Activated naive CD4-positive, alpha-beta T cell treated with anti-CD3 and anti-CD28 coated beads, Interleukin-2, amount 50 U/mL, for 24 hours (primary cell): ENCODE measurements at regions not wholly inside any gene's neighbourhood (a gene's known extent, or its start where the extent isn't known, plus 50 kb on each side); places are given as distances from the start of the nearest gene placed in this dataset.

ENCODE experiments used
- H3K27ac Mint-ChIP-seq: one replicate; pipeline ENCODE4 v1.8.0; 2021; ENCODE audit warnings: mild to moderate bottlenecking, mixed read lengths
- H3K27me3 Mint-ChIP-seq: one replicate; pipeline ENCODE4 v1.8.0; 2021; ENCODE audit warnings: mixed read lengths
- H3K36me3 Mint-ChIP-seq: one replicate; pipeline ENCODE4 v1.8.0; 2021; ENCODE audit warnings: mixed read lengths
- H3K4me1 Mint-ChIP-seq: one replicate; pipeline ENCODE4 v1.8.0; 2021; ENCODE audit warnings: mixed read lengths
- H3K4me3 Mint-ChIP-seq: one replicate; pipeline ENCODE4 v1.8.0; 2021; ENCODE audit warnings: mild to moderate bottlenecking, mixed read lengths
- H3K9me3 Mint-ChIP-seq: one replicate; pipeline ENCODE4 v1.8.0; 2021; ENCODE audit warnings: mixed read lengths

DNA sequence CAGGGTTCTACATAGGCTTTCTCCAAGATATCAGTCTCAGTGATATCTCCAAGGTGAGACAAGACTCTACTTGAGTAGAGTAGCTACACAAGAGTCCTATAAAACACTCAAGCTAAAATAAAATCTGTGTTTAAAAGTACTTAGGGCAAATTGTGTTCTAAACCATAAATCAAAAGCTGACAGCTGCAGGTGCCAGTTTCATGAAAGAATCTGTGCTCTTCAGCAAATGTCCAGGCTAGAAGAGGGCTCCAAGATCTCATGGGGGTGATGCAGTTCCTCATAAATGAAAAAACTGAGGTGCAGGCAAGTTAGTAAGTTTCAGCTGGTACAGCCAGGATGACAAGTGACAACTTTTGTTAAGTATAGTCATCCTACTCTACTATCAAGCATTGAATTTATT lies 142.8 kb upstream of the TNPO1 start:
- peaks cover 20% of the 10 kb centered on the region for H3K9me3 Mint-ChIP-seq
- H3K4me1 Mint-ChIP-seq, result no peaks in the 10 kb centered on the region
- no peaks in the 10 kb centered on the region for H3K36me3 Mint-ChIP-seq
- H3K27me3 Mint-ChIP-seq, result peaks cover 3% of the 10 kb centered on the region
- H3K4me3 Mint-ChIP-seq, result no peak overlapping the region
- H3K27ac Mint-ChIP-seq, result no peak overlapping the region

DNA sequence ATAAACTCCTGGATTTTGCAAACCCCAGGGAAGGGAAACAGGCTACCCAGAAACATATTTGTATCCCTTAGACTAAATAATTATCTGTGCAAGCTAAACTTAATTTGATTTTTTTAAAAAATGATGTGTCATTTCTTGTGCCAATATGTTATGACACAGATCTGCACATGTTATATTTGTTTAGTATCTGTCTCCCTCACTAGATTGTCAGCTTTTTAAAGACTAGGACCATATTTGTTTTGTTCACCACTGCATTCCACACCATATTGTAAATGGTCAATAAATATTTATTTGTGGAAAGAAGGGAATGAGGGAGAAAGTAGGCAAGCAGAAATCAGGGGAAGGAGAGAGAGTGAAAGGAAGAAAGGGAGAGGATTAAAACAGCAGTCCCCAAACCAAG lies 143.3 kb upstream of the TNPO1 start:
- Mint-ChIP-seq H3K4me3 (no peak overlapping the region), H3K27ac (no peak overlapping the region), H3K27me3 (peaks cover 6% of the 10 kb centered on the region), H3K4me1 (no peaks in the 10 kb centered on the region), H3K9me3 (peaks cover 17% of the 10 kb centered on the region), H3K36me3 (no peaks in the 10 kb centered on the region)

DNA sequence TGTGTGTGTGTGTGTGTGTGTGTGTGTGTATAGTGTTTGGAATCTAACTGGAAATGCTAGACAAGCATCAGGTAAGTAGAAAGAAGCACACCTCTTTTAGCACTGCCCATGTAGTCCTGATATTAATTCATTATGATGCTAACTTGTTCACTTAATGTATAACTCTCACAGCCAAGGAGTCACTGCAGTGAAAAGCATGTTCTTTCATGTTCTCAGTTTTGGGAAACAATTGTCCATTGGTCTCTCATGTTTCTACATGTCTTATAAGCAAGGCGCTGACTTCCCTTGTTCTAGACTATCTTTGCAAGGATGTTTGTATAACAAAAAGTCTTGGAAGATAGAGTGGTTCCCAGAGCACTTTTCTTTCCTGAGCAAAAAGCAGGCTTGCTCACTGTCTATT lies 148.8 kb upstream of the TNPO1 start:
- Mint-ChIP-seq H3K4me1 (no peaks in the 10 kb centered on the region), H3K36me3 (no peaks in the 10 kb centered on the region)

DNA sequence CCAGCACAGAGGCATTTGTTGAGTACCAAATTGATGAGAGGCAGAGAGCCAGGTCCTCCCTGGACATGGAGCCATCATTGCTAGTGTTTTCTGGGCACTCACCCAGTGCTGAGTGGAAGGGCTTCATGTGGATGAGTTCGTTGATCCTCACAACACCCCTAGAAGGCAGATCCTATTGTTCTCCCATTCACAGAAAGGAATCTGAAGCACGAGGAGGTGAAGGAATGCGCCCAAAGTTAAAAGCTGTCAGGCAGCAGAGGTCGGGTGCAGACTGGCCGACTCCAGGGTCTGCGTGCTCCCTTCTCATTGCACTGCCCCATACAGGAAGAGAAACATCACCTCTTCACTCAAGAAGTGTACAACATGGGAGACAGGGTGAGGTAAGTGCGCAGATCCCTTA lies 153.5 kb upstream of the TNPO1 start:
- Mint-ChIP-seq H3K4me1 (no peaks in the 10 kb centered on the region), H3K36me3 (no peaks in the 10 kb centered on the region), H3K27ac (no peak overlapping the region), H3K9me3 (no peaks in the 10 kb centered on the region), H3K4me3 (no peak overlapping the region), H3K27me3 (peaks cover 4% of the 10 kb centered on the region)

More for the DNA sequence above, 148.8 kb upstream of the TNPO1 start:
- H3K4me3 Mint-ChIP-seq, result no peak overlapping the region
- no peaks in the 10 kb centered on the region for H3K9me3 Mint-ChIP-seq
- H3K27me3 Mint-ChIP-seq, result peaks cover 2% of the 10 kb centered on the region
- no peak overlapping the region for H3K27ac Mint-ChIP-seq

DNA sequence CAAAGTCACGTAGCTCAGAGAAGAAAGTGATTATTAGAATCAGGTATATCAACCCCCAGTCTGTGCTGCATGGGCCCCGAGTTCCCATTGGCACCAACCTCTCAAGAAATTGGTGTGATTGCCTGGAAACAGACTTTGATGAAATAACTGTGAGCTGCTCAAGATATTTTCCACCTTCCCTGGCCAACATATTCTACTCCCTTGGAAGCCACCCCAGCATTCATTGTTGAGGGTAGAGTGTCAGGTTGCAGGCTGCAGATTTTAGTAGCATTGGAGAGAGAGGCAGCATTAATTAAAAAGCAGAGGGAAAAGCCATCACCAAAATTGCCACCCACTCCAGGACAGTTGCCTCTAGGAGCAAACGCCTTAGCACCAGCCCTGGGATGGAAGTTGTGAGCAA lies 154.2 kb upstream of the TNPO1 start:
- H3K27ac Mint-ChIP-seq, result no peak overlapping the region
- no peaks in the 10 kb centered on the region for H3K36me3 Mint-ChIP-seq
- no peak overlapping the region for H3K4me3 Mint-ChIP-seq
- H3K4me1 Mint-ChIP-seq, result no peaks in the 10 kb centered on the region
- H3K27me3 Mint-ChIP-seq, result peaks cover 4% of the 10 kb centered on the region
- no peaks in the 10 kb centered on the region for H3K9me3 Mint-ChIP-seq

DNA sequence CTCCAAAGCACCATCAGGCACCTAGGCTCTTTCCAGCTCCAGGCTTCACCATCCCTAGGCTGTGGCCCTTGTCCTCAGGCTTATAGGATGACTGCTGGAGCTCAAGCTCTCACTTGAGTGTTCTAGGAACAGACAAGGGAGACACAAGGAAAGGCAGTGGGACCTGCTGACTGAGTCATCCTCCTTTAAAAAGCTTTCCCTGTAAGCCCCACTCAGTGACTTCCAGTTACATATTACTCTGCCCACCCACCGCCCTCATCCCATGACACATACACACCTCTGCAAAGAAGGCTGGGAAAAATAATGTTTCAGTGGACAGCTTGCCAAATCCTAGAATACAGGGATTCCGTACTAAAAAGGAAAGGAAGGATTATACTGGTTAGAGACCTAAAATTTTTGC lies 154.2 kb upstream of the ZNF366 start:
- Mint-ChIP-seq H3K9me3 (no peaks in the 10 kb centered on the region), H3K36me3 (no peaks in the 10 kb centered on the region), H3K27me3 (peaks cover 4% of the 10 kb centered on the region), H3K27ac (no peak overlapping the region), H3K4me1 (no peaks in the 10 kb centered on the region), H3K4me3 (no peak overlapping the region)

DNA sequence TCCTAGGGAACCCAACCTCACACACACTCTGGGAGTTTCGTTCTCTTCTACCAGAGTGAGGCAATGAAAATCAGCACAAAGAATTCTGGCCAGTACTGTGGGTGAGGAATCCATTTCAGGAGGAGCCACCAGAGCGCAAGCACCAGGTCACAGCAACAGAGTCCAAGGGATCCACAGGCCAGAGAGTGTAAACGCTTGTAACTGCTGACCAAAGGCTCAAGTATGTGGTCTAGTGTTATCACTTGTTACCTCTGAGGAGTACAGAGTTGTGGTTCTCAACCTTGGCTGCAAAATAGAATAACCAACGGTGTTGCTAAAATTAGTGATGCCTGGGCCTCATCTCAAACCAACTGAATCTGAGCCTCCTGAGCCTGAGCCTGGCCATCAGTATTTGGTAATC lies 152.5 kb upstream of the ZNF366 start:
- no peaks in the 10 kb centered on the region for H3K4me1 Mint-ChIP-seq
- no peak overlapping the region for H3K27ac Mint-ChIP-seq
- no peaks in the 10 kb centered on the region for H3K9me3 Mint-ChIP-seq
- H3K27me3 Mint-ChIP-seq, result peaks cover 4% of the 10 kb centered on the region
- no peaks in the 10 kb centered on the region for H3K36me3 Mint-ChIP-seq
- H3K4me3 Mint-ChIP-seq, result no peak overlapping the region

DNA sequence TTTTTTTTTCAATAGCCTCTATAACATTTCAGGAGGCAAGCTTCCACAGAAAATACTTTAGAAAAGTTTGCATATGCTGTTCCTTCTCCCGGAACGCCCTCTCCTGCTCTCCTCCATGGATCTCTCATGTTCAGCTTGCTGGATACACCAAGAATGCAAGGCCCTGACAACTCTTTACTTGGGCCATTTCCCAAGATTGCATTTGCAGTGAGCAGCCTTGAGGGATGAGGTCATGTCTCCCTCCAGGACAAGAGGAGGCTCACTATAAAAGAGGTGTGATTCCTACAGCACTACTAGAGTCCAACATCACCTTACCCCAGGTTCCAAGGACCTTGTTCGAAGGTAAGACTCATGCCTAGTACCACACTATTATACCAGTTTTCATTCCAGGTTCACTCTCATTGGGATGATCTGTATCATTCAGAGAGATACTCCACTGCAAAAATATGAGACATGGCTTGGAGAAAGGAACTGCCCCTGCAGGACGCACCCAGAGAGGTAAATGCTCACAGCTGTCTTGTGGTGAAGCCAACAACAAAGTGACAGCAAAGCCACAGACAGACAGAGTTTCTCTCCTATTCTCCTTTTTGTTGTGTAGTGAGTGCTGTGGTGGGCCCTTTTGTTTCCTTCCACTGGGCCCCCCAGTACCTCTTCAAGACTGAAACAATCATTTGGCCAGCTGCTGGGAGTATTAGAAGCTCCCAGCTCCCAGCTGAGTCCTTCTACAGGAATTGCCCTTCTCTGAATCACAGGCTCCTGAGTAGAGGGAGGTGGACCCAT lies 151.7 kb upstream of the ZNF366 start:
- no peak overlapping the region for H3K4me3 Mint-ChIP-seq
- H3K4me1 Mint-ChIP-seq, result no peaks in the 10 kb centered on the region
- peaks cover 4% of the 10 kb centered on the region for H3K27me3 Mint-ChIP-seq
- H3K27ac Mint-ChIP-seq, result no peak overlapping the region
- H3K36me3 Mint-ChIP-seq, result no peaks in the 10 kb centered on the region
- no peaks in the 10 kb centered on the region for H3K9me3 Mint-ChIP-seq

DNA sequence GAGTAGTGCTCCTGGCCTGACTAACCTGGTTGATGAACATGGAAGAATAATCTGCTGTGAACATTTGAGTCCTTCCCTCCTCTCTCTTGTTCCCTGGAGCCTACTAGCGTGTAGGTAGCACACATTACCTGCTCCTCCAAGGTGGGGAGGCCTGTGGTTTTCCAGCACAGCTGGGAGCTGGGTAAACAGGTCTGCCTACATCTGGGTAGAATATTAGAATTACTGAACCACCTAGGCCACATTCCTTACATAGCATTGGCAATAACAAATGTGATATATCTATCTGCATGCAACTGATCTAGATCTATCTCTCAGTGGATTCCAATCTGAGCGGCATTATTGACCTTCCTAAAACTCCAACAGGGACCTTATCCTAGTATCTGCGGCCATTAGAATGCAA lies 151.0 kb upstream of the ZNF366 start:
- H3K4me1 Mint-ChIP-seq, result no peaks in the 10 kb centered on the region
- peaks cover 4% of the 10 kb centered on the region for H3K27me3 Mint-ChIP-seq
- no peaks in the 10 kb centered on the region for H3K36me3 Mint-ChIP-seq
- H3K27ac Mint-ChIP-seq, result no peak overlapping the region
- H3K4me3 Mint-ChIP-seq, result no peak overlapping the region
- no peaks in the 10 kb centered on the region for H3K9me3 Mint-ChIP-seq

DNA sequence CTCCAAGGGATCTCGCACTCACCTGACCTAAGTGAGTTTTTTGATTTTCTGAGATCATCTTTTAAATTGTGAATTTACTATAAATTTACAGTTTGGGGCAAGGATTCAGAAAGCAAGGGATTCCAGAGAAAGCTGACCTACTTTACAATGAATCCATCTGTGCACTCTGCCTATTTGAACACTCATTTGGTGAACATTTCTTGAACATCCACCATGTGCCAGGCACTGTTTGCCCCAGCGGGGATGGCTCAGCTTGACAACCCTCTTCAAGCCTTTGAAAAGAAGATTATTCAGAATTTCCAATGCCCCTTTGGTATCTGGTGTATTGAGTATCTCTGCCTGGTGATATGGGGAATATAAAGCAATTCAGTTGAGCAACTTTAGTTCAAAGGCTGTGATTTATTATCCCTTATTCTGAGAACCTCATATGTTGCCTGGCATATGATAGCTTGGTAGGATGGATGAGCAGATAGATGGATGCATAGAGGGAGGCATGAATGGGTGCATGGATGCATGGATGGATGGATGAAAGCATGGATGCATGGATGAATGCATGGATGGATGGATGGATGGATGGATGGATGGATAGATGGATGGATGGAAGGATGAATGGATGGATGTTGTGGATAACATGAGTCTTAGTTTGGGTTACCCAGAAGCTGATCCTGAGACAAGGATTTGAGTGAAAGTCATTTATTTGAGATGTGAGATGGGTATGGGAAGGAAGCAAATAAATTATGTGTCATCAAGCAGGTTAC lies 149.7 kb upstream of the ZNF366 start:
- no peaks in the 10 kb centered on the region for H3K9me3 Mint-ChIP-seq
- peaks cover 4% of the 10 kb centered on the region for H3K27me3 Mint-ChIP-seq
- H3K4me3 Mint-ChIP-seq, result no peak overlapping the region
- no peak overlapping the region for H3K27ac Mint-ChIP-seq
- no peaks in the 10 kb centered on the region for H3K4me1 Mint-ChIP-seq
- H3K36me3 Mint-ChIP-seq, result no peaks in the 10 kb centered on the region

DNA sequence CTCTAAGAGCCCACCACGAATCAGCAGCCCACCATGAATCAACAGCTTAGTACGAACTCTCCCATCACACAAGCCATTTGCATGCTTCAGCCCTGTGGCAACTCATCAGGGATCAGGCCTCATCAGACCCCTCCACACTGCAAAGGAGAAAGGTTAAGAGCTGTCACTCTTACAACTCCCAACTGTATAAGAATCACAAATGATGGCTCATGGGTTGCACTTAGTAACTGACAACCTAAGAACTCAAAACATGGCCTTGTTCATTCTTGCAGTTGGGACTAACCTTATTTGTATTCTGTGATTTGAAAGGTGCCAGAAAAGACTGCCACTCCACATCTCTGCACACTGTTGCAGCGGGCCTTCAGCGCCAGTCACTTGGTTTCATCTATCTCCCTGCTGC lies 149.1 kb upstream of the ZNF366 start:
- H3K36me3 Mint-ChIP-seq, result no peaks in the 10 kb centered on the region
- H3K4me1 Mint-ChIP-seq, result no peaks in the 10 kb centered on the region
- no peaks in the 10 kb centered on the region for H3K9me3 Mint-ChIP-seq
- no peak overlapping the region for H3K4me3 Mint-ChIP-seq
- no peak overlapping the region for H3K27ac Mint-ChIP-seq
- H3K27me3 Mint-ChIP-seq, result peaks cover 2% of the 10 kb centered on the region

DNA sequence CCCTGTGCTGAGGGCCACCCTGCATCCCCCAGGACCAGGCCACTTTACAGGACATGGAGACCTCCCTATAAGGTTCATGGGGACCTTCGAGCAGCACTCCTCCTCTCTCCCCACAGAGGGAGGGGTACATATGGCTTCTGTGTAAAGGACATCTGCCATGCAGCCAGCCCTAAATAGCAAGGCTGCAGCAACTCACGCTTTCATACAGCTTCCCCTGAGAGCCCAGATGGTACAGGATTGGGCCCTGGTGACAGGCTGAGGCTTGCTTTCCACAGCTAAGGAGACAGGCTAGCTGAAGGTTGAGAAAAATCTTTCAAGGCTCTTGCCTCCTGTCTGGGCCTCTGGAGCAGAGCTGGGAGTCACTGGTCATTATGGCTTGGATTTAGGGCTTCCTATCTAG lies 147.0 kb upstream of the ZNF366 start:
- H3K4me3 Mint-ChIP-seq, result no peak overlapping the region
- H3K27me3 Mint-ChIP-seq, result peaks cover 2% of the 10 kb centered on the region
- H3K4me1 Mint-ChIP-seq, result no peaks in the 10 kb centered on the region
- no peaks in the 10 kb centered on the region for H3K36me3 Mint-ChIP-seq
- no peak overlapping the region for H3K27ac Mint-ChIP-seq
- H3K9me3 Mint-ChIP-seq, result no peaks in the 10 kb centered on the region

DNA sequence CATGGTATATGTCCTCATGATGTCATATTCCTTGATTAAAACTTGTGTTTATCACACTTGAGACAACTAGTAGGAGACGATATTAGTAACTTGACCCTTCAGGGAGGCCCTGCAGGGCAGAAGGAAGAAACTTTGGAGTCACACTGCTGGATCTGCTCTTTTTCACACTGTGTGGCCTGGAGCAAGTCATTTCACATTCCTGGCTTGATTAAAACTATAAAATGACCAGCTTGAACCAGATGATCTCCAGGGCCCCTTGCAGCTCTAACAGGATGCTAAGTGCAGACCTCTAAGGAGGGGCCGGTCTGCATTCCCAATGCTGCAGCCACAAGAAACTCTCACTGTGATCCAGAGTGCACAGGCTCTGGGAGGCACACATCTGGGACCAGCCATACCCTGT lies 146.4 kb upstream of the ZNF366 start:
- Mint-ChIP-seq H3K27me3 (no peaks in the 10 kb centered on the region), H3K27ac (no peak overlapping the region), H3K4me3 (no peak overlapping the region), H3K4me1 (no peaks in the 10 kb centered on the region), H3K36me3 (no peaks in the 10 kb centered on the region), H3K9me3 (no peaks in the 10 kb centered on the region)

DNA sequence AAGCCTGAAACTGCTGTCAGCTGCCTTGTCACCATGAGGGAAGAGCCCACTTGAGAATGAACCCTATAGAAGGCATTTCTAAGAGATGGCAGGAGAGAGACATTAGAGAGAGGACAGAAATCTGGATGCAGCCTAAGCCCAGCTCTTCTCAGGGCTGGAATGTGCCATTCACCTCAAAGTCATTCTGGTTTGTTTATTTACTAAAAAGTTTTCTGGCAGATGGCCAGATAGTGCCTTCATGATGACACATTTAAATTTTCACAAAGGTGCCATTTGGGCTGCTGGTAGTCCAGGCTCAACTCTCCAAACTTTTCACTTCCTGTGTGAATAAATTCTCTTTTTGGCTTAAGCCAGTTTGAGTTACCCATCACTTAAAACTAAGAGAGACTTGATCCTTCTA lies 144.6 kb upstream of the ZNF366 start:
- Mint-ChIP-seq H3K9me3 (no peaks in the 10 kb centered on the region), H3K27me3 (no peaks in the 10 kb centered on the region), H3K36me3 (no peaks in the 10 kb centered on the region), H3K27ac (no peak overlapping the region), H3K4me1 (no peaks in the 10 kb centered on the region), H3K4me3 (no peak overlapping the region)

DNA sequence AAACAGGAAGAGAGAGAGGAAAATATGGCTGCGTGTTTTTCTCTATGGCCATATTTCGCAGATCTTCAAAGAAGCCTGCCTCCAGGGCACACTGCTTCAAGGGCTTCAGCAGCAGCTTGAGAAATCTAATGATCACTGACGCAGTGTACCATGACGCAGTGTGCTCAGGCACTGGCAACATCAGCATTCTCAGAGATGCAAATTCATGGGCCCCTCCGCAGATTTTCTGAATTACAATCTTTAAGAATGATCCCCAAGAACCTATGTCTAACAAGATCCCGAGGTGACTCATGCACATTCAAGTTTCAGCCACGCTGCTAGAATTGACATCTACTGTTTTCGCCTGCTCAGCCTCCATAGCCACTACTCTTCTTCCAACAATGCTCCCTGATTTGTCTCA lies 143.9 kb upstream of the ZNF366 start:
- Mint-ChIP-seq H3K27me3 (no peaks in the 10 kb centered on the region), H3K4me3 (no peak overlapping the region), H3K4me1 (no peaks in the 10 kb centered on the region), H3K27ac (no peak overlapping the region), H3K36me3 (no peaks in the 10 kb centered on the region), H3K9me3 (no peaks in the 10 kb centered on the region)

DNA sequence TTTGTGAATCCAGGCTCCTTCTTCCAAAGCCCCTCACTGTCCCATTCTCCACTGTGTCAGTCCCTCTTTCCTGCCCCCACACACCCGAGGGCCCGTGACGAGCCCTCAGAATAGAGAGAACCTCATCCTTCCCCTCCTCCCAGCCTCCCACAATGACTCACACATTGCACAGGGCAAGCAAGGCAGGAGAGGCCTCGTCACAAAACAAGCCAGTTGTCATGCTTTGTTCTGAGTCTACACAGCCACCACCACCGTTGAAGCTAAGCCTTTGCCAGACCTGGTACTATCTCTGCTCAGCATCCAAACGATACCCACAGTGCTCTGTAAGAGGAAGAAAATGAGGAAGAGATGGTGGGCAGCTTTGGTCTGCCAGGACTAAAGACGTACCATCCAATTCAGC lies 142.2 kb upstream of the ZNF366 start:
- Mint-ChIP-seq H3K27me3 (no peaks in the 10 kb centered on the region), H3K9me3 (no peaks in the 10 kb centered on the region), H3K4me3 (no peak overlapping the region), H3K27ac (no peak overlapping the region), H3K36me3 (no peaks in the 10 kb centered on the region), H3K4me1 (no peaks in the 10 kb centered on the region)
